Activated T-helper 1 cell treated with anti-CD3 and anti-CD28 coated beads, Interleukin-12 subunit alpha, Interleukin-12 subunit beta, Interleukin-2, Interleukin-4 antibody, amounts not matched to agents 30 ng/mL and 10 ng/mL and 1 ng/mL, durations not matched to agents 14 hours and 24 hours and 36 hours (primary cell): ENCODE measurements at regions not wholly inside any gene's neighbourhood (a gene's known extent, or its start where the extent isn't known, plus 50 kb on each side); places are given as distances from the start of the nearest gene placed in this dataset.

Experiments used
- DNase-seq: peaks from one replicate; pipeline ENCODE4 v3.0.0; 2021; ENCODE audit warnings: low spot score
- H3K27ac Mint-ChIP-seq: one replicate; pipeline ENCODE4 v1.8.0; 2021; ENCODE audit warnings: mild to moderate bottlenecking, mixed read lengths
- H3K27me3 Mint-ChIP-seq: one replicate; pipeline ENCODE4 v1.8.0; 2022; ENCODE audit warnings: mild to moderate bottlenecking, moderate library complexity, mixed read lengths; ENCODE audit not compliant: insufficient read depth
- H3K36me3 Mint-ChIP-seq: one replicate; pipeline ENCODE4 v1.8.0; 2021; ENCODE audit warnings: low read depth, mixed read lengths
- H3K4me1 Mint-ChIP-seq: one replicate; pipeline ENCODE4 v1.8.0; 2021; ENCODE audit warnings: low read depth, mixed read lengths
- H3K4me3 Mint-ChIP-seq: one replicate; pipeline ENCODE4 v1.8.0; 2021; ENCODE audit warnings: mild to moderate bottlenecking, moderate library complexity, mixed read lengths
- H3K9me3 Mint-ChIP-seq: one replicate; pipeline ENCODE4 v1.8.0; 2021; ENCODE audit warnings: mixed read lengths
- intact Hi-C: fragments of 100-400 bp; cut with micrococcal nuclease; formaldehyde crosslinking; loops from one replicate; pipeline ENCODE4 v1.15.1; 2024

DNA sequence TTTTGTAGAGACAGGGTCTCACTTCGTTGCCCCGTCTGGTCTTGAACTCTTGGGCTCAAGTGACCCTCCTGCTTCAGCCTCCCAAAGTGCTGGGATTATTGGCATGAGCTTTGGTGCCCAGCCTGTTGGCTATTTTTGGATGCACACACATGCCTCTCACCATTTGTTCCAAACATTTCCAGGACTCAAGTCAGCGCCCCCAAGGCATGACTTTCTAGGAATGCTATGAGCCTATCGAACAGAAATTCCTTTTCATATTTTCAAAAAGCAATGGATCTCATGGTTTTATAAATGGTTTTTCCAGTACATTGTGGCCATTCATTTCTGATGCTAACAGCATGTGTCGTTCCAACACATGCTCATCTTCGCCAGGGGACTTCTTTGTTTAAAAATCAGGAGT is 119.3 kb upstream of the NAA20 start:
- intact Hi-C loops = no loop called here
- peaks cover 4% of the 10 kb centered on the region for H3K27me3 Mint-ChIP-seq
- no peak overlapping the region for H3K27ac Mint-ChIP-seq
- DNase-seq = no peak
- H3K36me3 Mint-ChIP-seq = no peaks in the 10 kb centered on the region
- no peaks in the 10 kb centered on the region for H3K4me1 Mint-ChIP-seq
- no peak overlapping the region for H3K4me3 Mint-ChIP-seq
- H3K9me3 Mint-ChIP-seq = peaks cover 13% of the 10 kb centered on the region

DNA sequence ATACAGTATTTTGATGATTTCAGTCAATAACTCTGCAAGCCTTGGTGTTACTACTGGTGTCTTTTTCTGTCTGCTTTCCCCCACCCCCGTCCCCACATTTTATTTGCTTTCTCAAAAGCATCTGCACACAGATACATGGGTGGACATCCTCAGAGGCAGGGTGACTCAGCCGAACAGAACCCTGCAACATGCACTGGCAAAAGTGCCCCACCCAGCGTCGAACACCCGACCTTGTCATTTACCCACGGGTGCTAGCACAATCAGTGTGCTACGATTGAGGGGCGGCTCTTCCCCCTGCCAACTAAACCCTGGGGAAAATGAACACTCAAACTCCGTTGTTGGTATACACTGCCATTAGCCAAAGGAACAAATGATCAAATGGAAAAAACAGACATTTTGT is 115.9 kb upstream of the NAA20 start:
- no peaks in the 10 kb centered on the region for H3K36me3 Mint-ChIP-seq
- DNase-seq = no peak
- H3K9me3 Mint-ChIP-seq = peaks cover 13% of the 10 kb centered on the region
- intact Hi-C loops = no loop called here
- H3K27me3 Mint-ChIP-seq = peaks cover 7% of the 10 kb centered on the region
- no peak overlapping the region for H3K4me3 Mint-ChIP-seq
- H3K27ac Mint-ChIP-seq = no peak overlapping the region
- peaks cover 5% of the 10 kb centered on the region for H3K4me1 Mint-ChIP-seq

DNA sequence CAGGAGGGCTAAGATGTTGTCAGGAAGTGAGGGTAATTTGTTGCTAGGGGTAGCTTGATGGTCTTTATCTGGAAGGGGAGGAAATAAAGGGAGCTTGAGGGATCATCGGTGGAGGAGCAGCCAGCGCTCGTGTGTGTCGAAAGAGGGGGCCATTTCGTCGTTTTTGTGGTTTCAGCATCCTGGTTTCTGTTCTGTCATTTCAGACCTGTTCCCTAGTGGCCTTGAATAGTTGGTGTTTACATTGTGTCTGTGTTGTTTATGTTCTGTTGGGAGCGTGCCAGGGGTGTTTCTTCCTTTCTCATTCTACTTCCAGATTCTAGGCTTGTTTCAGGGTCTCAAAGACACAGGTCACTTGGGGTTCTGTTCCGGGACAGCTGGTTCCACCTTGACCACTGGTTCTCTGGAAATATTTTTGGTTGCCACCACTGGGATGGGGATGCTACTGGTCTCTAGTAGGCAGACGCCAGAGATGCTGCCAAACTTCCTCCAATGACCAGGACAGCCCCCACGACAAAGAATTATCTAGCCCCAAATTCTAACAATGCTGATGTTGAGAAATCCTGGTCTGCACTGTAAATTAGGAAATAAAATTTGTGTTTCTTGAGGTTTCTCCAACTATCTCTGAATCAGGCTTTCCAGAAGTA is 113.9 kb upstream of the NAA20 start:
- intact Hi-C loops = no loop called here
- Mint-ChIP-seq H3K36me3 (no peaks in the 10 kb centered on the region), H3K9me3 (peaks cover 13% of the 10 kb centered on the region), H3K4me1 (peaks cover 5% of the 10 kb centered on the region), H3K27me3 (peaks cover 7% of the 10 kb centered on the region), H3K27ac (no peak overlapping the region), H3K4me3 (no peak overlapping the region)
- no peak for DNase-seq

DNA sequence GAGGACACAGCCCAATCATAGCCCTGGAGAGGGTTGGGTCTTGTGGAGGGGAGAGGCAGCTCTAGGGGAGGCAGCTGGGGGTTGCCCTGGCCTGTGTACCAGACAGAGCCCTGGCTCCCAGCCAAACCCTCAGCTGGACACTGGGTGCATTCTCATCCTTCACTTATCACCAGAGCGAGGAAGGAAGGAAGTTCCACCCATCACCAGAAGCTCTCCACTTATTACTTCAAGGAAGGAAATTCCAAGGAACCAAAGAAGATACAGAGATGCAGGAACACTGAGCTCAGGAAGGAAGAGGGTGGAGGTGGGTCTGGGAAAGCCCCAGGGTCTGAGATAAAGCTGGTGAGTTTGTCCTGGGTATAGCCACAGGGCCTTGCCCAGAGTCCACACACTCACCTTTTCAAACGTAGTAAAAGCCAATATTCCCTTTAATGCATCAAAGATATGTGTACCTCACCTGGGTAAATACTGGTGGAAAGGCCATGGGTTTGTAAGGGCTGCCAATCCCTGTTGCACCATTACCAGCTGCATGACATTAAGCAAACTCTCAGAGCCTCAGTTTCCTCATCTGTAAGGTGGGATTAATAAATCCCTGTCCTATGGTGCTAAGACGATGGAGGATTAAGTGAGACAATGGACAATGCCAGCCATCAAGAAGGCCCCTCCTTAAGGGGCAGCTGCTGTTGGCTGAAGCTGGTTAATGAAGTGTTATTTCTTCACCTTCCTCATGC is 109.7 kb upstream of the NAA20 start:
- no peak overlapping the region for H3K27ac Mint-ChIP-seq
- peaks cover 5% of the 10 kb centered on the region for H3K4me1 Mint-ChIP-seq
- H3K36me3 Mint-ChIP-seq = no peaks in the 10 kb centered on the region
- peaks cover 2% of the 10 kb centered on the region for H3K27me3 Mint-ChIP-seq
- intact Hi-C loops = no loop called here
- H3K4me3 Mint-ChIP-seq = no peak overlapping the region
- no peaks in the 10 kb centered on the region for H3K9me3 Mint-ChIP-seq
- no peak for DNase-seq

DNA sequence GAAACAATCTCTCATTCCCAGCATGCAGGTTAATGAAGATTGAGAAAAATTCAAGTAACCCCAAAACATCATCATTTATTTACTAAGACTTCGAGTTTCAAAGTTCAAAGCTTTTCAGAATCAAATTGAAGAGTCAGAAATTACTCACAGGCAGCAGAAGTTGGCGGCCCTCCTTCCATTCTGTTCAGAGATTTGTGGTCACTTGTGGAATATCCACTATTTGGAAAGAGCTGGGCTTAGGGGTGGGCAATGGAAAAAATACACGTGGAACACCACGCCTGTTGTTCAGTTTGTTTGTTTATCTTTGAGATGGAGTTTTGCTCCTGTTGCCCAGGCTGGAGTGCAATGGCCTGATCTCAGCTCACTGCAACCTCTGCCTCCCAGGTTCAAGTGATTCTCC is 108.6 kb upstream of the NAA20 start:
- H3K27ac Mint-ChIP-seq = no peak overlapping the region

DNA sequence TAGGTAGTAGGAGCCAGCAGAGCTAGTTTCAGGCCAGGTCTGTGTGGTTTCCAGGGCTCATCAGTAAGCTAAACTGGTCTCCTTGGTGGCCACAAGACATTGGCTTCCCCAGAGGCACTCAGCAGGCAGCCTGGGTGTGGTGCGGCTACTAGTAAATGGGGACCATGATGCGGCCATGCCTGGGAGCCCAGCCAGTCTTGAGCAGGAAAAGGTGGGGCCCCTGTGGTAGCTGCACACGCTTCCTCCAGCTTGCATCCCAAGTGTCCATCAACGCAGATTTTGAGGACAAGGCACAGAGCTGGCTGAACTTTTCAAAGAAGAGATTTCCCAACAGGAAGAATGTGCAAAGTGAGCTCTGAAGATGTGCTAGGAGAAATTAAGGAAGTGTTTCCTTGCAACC is 107.4 kb upstream of the NAA20 start:
- H3K4me1 Mint-ChIP-seq = no peaks in the 10 kb centered on the region
- intact Hi-C loops = no loop called here
- H3K27me3 Mint-ChIP-seq = peaks cover 2% of the 10 kb centered on the region
- no peak overlapping the region for H3K27ac Mint-ChIP-seq
- no peak for DNase-seq
- no peaks in the 10 kb centered on the region for H3K36me3 Mint-ChIP-seq
- H3K4me3 Mint-ChIP-seq = no peak overlapping the region
- H3K9me3 Mint-ChIP-seq = no peaks in the 10 kb centered on the region

More for the DNA sequence above, 108.6 kb upstream of the NAA20 start:
- no peaks in the 10 kb centered on the region for H3K9me3 Mint-ChIP-seq
- no peak for DNase-seq
- no peaks in the 10 kb centered on the region for H3K4me1 Mint-ChIP-seq
- no peaks in the 10 kb centered on the region for H3K36me3 Mint-ChIP-seq
- peaks cover 4% of the 10 kb centered on the region for H3K27me3 Mint-ChIP-seq
- intact Hi-C loops = no loop called here
- H3K4me3 Mint-ChIP-seq = no peak overlapping the region

DNA sequence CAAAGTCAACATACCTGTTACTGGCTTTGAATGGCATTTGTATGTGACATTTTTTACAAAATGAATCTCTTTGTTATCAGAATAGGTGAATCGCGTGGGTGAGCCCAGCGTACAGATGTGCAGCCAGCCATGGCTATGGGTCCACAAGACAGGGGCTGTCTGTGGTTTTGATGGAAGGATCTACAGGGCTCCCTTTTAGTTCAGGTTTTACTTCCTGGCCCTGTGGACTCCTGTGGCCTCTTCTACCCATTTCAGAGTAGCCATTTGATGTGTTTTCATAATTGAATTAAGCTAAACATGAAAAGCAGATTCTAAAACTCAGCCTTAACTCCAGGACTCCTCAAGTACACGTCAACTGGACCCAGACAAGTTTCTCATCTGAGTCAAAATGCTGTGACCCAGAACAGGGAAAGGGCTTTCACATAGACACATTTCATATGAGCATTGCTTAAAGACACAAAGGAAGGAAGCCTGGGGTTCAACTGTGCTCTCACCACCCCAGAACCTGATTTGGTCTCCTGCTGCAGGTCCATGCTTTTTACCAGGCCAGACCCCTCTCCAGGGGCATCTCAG is 105.3 kb upstream of the NAA20 start:
- Mint-ChIP-seq H3K36me3 (no peaks in the 10 kb centered on the region), H3K9me3 (no peaks in the 10 kb centered on the region), H3K27ac (no peak overlapping the region), H3K4me1 (no peaks in the 10 kb centered on the region), H3K27me3 (peaks cover 2% of the 10 kb centered on the region), H3K4me3 (no peak overlapping the region)
- intact Hi-C loops = no loop called here
- DNase-seq = no peak

DNA sequence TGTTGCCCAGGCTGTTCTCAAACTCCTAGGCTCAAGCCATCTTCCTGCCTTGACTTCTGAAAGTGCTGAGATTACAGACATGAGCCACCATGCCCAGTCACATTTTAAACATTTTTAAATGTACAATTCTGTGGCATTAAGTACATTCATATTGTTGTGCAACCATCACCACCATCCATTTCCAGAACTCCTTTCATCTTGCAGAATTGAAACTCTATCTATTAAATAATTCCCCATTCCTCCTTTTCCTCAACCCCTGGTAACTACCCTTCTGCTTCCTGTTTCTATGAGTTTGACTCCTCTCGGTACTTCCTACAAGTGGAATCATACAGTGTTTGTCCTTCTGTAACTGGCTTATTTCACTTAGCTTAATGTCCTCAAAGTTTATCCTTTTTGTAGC is 103.8 kb upstream of the NAA20 start:
- Mint-ChIP-seq H3K4me1 (no peaks in the 10 kb centered on the region), H3K9me3 (no peaks in the 10 kb centered on the region), H3K4me3 (no peak overlapping the region), H3K27ac (no peak overlapping the region), H3K27me3 (peaks cover 2% of the 10 kb centered on the region), H3K36me3 (no peaks in the 10 kb centered on the region)
- intact Hi-C loops = no loop called here
- no peak for DNase-seq

DNA sequence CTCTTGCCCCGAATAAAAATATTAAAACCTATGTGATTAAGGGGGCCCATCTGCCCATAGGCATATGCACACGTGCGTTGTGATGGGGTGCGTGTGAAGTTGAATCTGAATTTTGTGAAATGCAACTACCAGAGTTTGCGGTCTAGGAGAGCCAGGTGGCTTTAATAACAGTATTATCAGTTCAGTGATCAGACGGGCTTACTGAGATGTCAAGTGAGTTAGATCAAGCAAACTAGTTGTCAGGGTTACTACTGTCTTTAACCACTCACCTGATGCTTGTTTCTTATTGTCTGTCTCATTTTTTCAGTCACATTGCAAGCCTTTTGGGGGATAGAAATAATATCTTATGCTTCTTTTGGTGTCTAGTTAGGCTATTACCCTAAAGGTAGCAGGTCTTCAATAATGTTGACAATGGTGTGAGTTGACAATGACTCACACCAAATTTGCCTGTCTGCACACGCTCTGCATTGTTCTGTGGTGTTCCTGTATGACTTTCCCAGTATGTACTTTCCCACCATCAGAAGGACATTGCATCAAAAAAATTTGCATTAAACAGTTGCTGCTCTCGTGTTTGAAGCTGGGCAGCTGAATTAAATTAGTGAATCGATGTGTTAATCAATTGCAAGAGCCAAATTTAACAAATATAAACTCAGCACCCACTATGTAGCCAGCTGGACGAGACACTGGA is 103.1 kb upstream of the NAA20 start:
- Mint-ChIP-seq H3K27ac (no peak overlapping the region), H3K36me3 (no peaks in the 10 kb centered on the region), H3K9me3 (no peaks in the 10 kb centered on the region), H3K4me3 (no peak overlapping the region), H3K27me3 (peaks cover 2% of the 10 kb centered on the region), H3K4me1 (no peaks in the 10 kb centered on the region)
- intact Hi-C loops = no loop called here
- no peak for DNase-seq

DNA sequence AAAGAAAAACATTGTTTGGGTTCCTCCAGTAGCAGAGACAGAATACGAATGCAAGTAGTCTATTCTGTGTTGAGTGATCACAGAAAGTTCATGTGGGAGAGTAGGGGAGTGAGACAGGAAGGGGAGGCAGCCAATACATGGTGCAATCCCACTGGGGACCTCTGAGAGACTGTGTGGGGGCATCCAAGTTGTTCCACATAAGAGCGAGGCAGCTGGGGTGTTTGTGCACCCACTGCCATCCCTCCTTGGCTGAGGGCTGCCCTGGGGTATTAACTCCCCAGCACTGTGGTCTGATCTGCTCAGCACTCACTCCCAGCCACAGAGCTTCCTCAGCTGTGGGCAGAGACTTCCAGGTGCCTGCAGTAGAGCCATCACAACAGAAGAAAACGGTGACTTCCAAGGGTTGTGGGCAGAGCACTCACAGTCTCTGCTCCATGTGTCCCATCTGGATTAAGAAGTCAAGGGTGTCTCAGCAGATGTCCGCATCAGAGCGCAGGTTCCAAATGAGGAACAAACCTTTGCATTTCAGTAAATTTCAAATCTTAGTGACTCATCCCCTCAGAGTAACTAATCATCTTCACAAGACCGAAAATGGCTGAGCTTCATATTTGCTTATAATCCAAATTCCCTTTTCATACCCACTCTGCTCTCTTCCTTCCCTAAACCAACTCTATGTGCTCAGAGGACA is 101.9 kb upstream of the NAA20 start:
- H3K9me3 Mint-ChIP-seq = no peaks in the 10 kb centered on the region
- no peaks in the 10 kb centered on the region for H3K4me1 Mint-ChIP-seq
- intact Hi-C loops = no loop called here
- H3K4me3 Mint-ChIP-seq = no peak overlapping the region
- no peak for DNase-seq
- peaks cover 2% of the 10 kb centered on the region for H3K27me3 Mint-ChIP-seq
- no peak overlapping the region for H3K27ac Mint-ChIP-seq
- H3K36me3 Mint-ChIP-seq = no peaks in the 10 kb centered on the region

DNA sequence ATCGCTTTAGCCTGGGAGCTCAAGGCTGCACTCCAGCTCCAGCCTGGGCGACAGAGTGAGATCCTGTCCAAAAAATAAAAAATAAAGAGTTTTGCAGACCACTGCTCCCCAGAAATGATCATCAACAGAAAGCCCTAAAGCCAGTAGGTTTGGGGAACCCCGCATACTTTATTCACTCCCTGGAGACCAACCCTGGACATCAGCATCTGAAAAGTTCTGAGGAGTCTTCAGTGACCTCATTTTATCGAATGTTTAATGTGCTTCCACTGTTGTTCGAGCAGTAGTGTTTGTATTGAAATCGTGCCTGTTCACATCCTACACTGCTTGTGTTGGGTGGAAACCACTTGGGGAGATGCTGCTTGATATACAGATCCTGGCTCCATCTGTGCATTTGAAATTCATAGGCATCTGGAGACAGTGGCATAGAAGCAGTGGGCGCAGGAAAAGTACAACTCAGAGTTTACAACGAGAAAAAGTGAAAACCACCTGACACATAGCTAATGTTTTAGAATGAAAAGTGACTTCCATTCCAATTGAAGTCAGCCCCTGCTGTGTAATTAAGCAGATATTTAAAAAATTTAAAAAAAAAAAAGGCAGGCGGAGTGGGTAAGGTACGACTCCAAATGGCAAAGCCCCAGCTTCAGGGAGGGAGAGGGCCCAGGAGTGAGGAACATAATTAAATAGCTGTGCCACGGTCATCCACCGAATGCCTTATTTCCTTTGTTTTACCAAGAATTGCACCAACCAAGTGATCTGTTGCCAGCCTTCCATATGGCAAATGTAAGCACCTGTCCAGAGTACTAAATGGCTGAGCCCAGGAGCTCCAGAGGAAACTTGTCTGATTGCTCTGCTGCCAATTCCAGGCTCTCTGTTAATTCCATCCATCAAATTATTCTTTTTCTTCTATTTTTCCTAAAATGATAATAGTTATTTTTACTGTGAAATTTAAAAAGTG is 100.4 kb upstream of the NAA20 start:
- Mint-ChIP-seq H3K9me3 (no peaks in the 10 kb centered on the region), H3K4me3 (no peak overlapping the region), H3K36me3 (no peaks in the 10 kb centered on the region), H3K4me1 (no peaks in the 10 kb centered on the region), H3K27ac (no peak overlapping the region), H3K27me3 (peaks cover 2% of the 10 kb centered on the region)
- intact Hi-C loops = no loop called here
- DNase-seq = no peak

DNA sequence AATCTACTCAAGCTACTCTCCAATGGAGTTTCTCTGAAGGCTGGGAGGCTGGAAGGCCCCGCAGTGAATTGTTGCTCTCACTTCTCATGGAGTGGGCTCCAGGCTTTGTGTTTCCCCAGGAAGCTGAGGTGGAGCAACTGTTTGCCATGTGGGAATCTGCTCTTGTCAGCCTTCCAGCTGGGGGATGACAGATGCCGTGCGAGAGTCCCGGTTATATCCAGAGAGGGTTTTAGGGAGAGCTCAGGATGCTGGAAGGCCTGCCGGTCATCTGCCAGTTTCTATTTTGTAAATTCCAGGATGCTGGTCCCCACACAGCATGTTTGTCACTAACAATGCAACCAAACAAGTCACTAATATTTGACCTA is 98.2 kb upstream of the NAA20 start:
- no peaks in the 10 kb centered on the region for H3K9me3 Mint-ChIP-seq
- no peaks in the 10 kb centered on the region for H3K36me3 Mint-ChIP-seq
- H3K4me3 Mint-ChIP-seq = no peak overlapping the region
- no peak for DNase-seq
- H3K27me3 Mint-ChIP-seq = no peaks in the 10 kb centered on the region
- H3K27ac Mint-ChIP-seq = no peak overlapping the region
- H3K4me1 Mint-ChIP-seq = no peaks in the 10 kb centered on the region
- intact Hi-C loops = no loop called here
